ENCODE measurements at regions not wholly inside any gene's neighbourhood (a gene's known extent, or its start where the extent isn't known, plus 50 kb on each side); places are given as distances from the start of the nearest gene placed in this dataset.

GRCh38 chr21:27454234-27454633, 487.3 kb upstream of the ADAMTS5 start:
- TF ChIP-seq EZH2 (IDR thresholded peaks at IDR 0.05; ENCODE audit: insufficient read depth, poor library complexity, severe bottlenecking), result no peak
- no peak for TF ChIP-seq EZH2phosphoT487 (IDR thresholded peaks at IDR 0.05; ENCODE audit: insufficient read depth, low read depth)

Data from GM23248 (cell line).